ENCODE measurements at regions not wholly inside any gene's neighbourhood (a gene's known extent, or its start where the extent isn't known, plus 50 kb on each side); places are given as distances from the start of the nearest gene placed in this dataset.
"Not testable (repeated sequence)": the region's sequence is repeated elsewhere in the genome, so short reads cannot be mapped to it uniquely, and the experiment has no call there.

DNA sequence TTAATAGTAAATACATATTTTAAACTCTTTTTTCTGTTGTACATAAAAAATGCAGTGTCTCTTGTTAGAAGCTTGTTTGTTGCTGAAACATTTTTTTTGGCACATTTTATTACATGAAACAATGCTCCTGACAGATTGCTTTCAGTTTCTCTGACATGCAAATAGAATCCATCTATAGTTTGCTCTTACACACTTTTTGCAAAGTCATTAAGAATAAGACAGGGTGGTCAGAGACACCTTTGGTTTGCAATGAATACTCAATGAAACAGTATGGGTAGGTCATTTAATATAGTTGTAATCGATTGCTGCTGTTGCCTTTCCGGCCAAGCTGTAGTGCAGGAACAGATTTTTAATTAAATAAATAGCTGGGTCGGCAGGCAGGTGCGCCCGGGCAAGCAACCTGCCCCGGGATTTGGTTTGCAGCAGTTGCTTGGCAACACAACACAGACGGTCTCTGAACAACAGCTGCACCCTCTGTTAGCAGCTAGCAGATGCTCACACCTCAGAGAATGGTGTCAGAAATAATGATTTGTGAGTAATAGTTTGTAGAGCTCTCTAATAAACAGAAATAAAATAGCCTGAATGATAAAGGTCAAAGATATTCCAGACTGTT, 115.7 kb upstream of the CACNA2D1 start:
- peak; percentile 83 to 99 (median 94) for DNase-seq

DNA sequence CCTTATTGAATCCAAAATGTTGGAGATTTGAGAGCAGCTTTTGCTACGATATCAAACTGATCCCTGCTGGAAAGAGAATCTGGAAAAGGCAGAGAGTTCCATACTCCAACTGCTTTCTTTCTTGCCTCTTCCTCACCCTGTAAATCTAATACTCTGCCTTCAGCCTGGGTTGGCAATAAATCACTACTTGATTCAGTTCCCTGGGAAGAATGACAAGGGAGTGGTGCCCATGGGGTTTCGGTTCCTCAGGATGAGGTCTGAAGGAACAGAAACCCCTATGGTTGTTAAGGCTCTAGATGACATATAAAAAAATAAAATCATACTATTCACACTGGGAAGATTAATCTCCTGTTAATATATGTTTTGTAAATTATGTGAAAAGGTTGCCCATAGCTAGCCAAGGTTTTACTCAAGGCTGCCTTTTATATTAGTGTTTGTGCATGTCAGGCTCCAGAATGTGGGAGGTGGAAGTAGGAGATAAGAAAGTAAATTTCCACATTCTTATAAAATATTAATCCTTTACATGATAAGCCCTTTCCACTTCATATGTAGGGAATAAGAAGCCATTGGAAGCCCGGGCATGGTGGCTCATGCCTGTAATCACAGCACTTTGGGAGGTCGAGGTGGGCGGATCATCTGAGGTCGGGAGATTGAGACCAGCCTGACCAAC, 106.2 kb upstream of the CACNA2D1 start:
- peak in 1 of 3 experiments; percentile 52 for DNase-seq

DNA sequence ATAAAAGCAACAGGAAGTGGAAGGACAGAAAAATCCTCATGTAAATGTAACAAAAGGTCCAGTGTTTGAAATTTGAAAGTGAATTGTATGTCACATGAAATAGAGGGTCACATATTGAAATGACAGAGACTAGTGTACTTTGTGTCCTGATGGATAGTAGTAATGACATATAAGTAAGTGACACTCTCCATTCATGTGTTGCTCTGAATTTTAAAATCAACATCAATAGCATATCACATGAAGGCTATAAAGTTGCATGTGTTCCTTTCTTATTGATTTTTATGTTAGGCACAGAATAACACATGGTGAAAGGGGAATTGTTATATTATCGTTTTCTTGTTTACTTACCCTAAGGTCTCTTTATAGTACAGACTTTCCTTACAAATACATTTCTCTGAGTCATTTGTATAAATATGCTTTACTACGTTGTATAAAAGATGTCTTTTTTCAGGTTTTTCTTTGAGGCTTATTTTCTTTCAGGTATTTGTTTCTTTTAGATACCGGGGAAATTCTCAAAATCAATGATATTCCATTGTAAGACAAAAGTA, 104.6 kb upstream of the CACNA2D1 start:
- DNase-seq: no peak

DNA sequence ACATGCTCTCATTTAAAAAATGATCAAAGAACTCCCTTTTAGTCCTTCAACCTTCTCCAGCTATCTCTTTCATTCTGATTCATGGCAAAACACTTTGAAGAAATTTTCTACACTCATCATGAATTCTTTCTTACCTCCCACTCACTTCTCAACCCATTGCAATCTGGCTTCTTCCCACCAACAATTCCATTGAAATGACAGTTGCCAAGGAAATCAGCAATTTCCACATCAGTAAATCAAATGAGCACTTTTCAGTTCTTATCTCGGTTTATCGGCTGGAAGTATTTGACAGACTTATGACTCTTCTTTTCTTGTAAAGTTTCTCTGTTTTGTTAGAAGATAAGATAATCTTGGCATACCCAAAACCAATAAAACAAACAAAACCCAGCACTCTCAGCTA, 99.1 kb upstream of the CACNA2D1 start:
- DNase-seq: no peak

DNA sequence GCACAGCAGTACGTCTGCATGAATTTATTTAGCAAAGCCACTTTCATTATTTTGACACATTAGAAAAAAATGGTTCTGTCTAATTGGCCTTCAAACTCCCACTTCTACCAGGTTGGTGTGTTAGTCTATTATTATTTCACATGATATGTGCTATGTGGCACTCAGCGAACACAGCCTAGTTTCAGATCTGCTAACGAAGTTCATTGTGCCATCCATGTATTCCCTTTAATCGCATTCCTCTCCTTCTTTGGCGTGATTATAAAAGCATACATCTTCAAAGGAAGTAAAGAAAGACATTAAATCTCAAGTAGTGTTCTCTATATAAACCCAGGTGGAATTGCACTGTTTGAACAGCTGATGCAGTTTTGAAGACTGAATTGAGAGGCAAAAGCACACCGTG, 96.4 kb upstream of the CACNA2D1 start:
- DNase-seq: peak; percentile 59 to 94 (median 67)

DNA sequence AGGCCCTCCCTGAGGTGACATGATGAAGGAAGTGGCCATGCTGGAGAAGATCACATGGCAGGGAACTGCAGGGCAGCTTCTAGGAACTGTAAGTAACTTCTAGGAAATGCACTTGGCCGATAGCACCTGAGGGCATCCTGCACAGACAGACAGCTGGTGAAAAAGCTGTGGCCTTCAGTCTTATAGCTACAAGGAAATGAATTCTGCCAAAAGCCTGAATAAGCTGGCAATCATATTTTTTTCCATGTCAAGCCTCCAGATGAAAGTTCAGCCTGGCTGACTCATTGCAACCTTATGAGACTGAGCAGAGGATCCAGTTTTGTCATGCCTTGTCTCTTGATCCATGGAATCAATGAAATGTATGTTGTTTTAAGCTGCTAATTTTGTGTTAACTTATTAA, 91.1 kb upstream of the CACNA2D1 start:
- DNase-seq: no peak

DNA sequence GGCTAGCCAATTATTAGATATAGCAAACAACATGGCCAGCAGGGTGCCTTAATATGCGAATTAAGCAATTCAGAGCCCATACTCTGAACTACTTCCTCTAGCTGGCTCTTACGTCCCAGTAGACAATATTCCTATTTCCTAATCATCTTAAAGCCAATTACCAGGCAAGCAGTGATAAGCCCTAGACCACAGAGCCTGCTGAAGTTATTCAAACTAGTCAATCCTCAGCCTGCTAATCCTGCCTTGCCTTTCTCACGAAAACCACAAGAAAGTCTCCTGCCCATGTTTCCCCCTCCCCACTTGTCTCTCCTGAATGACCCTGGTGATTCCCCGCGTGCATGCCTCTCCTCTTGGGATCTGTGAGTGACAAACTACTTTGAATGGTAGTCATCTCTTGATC, 86.8 kb upstream of the CACNA2D1 start:
- no peak for DNase-seq

DNA sequence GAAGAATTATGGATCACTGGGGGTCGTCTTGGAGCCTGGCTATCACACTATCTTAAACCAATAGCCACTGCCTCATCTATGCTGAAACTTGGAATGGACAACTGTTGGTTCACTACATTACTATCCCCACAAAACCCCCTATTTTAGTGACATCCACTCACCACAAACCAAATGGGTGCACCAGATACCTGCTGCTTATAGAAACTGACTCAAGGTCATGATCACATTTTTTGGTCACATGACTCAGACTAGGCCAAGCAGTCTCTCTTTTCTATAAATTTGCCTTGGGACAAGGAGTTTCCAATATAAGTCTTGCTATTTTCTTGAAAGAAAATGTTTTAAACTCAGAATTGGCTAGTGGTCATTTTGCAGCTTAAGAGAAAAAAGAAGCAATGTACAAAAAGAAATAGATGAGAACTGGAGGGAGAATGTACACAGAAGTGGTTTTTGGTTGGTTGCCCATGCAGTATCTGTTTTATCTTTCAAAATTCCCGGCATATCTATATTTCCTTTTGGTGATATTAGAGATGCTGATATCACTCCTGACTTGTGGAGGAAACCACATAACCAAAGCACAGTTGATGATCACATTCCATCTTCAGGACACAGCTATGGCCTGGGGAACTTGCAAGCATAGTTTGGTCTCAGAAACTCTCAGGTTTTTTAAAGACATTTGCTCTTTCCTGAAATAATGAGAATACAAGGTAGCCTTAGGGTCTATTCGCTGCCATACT, 85.2 kb upstream of the CACNA2D1 start:
- DNase-seq: no peak

DNA sequence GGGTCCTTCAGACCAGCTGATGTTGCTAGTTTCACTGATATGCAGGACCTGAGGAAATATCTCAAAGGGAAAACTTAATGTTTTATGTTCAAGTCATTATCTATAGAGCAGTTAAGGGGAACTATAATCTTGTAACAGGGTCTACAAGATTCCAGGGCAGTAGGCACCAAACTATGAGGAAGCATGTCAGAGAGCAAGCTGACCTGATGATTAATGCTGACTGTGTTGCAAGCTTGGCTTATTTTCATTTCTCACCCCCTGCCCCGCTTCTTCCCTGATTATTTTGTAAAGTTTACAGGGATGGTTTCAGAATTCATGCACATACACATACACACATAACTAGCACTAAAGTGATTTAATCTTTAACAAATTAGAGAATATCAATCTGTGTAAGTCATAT, 84.3 kb upstream of the CACNA2D1 start:
- DNase-seq: no peak

DNA sequence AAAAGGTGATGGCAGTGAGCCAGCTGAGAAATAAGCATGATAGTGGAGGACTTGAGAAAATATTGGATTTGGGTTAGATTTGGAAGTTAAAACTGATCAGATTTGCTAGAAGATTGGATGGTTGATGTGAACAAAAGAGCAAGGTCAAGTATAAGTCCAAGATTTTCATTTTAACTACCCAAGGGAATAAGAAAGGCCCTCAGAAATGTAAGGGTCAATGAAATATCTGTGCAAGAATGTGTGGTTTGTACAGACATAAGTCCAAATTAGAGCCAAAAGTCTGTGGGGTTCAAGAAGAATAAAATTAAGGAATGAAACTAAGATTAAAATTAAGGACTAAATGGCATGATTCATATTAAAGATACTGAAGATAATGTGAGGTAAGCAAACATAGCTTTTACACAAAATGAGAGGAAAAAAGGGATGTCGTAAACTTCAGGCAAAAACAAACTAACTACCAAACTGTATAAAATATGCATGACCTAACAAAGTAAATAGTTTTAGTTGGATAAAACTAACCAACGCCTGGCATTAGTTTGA, 78.4 kb upstream of the CACNA2D1 start:
- no peak for DNase-seq

DNA sequence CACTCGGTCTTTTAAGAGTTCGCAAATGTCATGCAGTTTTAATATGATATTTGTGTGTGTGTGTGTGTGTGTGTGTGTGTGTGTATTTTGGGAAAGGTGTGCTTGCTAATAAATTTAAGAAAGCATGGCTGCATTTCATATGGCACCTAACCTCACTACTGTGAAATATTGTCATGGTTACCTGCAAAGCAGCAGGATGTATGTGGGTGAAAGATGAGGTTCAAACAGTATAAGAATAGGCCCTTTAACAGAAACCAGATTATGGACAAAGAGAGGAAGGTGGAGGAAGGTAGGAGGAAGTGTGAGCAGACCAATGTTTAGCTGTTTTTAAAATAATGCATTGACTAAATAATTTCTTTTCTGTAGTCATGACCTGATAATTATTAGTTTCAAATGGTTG, 73.5 kb upstream of the CACNA2D1 start:
- DNase-seq: peak in 1 of 3 experiments; percentile 42

DNA sequence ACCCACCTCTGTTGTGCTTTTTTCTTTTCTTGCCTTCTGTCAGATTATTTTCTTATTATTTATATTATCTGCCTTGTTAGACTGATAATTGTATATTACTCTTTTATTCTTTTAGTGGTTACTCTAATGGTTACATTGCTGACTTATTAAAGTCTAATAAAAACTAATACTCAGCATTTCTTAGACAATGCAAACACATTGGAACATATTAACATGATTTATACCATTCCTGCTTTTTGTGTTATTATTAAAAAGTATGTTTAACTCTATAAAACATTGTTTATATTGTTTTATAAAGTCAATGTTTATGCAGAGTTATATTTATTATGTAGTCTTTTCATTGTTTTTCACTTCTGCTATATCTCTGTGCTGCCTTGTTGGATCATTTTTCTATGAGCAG, 68.0 kb upstream of the CACNA2D1 start:
- DNase-seq: no peak

DNA sequence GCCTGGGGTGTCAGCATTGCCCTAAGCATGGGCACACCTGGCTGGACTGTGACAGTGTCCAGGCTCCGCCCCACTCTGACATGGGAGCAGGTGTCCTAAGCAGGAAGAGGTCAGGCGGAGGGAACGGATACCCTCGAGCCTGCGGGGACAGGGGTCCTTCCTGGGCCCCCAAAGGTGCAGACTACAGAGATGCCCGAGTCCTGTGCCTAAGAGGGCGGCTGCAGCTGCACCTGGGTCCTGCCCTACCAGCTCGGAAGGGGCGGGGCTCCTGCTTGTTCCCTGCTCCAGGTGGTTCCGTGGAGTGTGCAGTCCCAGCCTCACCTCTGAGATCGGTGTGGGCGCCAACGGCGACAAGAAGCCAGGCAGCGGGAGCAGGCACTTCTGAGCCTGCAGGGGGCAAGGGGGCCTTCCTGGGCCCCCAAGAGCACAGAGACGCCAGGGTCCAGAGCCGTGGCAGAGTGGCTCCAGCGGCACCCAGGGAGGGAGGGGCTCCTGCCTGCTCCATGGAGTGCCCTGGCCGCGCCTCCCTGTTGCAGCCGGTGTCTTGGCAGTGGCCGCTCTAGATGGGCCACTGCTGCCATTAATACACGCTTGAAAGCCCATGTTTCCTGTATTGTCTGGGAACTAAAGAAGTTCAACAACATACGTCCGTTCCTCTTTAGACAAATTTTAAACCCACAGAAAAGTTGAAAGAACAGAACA, 64.5 kb upstream of the CACNA2D1 start:
- peak; percentile 74 to 92 (median 90) for DNase-seq

DNA sequence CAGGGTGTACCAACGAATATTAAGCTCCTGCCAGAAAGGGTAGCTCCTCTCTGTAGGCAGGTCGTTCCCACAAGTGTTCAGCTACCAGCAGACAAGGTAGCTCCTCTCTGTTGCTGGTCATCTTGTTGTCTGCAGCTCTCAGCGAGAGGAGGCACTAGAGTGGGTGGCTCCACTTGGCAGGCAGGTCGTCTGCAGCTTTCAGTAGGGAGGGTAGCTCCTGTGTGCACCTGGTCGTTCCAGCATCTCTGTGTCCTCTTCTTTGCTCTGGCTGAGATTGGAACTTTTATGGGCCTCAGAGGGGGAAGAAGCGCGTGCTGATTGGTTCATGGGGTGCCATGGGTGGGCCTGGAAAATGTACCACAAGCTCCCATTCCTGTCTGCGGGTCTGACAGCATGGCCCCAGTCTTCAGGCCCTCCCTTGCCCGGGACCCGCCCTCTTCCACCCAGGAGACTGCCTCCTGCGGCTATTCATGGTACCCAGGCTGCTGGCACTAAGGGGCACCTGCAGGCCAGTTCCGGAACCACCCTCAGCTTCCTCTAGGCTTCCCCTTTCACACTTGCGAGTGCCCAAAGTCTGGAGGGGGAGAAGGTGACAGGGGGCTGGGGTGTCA, 63.9 kb upstream of the CACNA2D1 start:
- peak; percentile 43 to 92 (median 90) for DNase-seq

DNA sequence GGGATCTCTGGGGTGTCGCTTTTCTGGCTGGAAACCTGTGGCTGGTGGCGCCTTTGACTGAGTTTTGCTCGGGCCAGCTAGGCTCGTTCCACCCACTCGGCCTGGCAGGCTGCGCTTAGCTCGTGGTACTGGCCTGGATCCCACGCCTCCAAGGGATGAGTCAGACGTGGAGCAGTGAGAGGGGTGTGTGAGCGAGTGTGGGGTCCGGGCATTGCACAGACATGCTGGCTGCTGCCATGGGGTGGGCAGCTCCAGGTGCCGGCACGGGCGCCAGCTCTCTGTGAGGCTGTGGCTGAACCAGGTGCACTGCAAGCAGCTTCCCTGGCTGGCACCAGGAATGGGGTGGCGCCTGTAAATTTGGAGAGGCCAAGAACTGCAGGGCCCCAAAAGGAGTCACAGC, 63.1 kb upstream of the CACNA2D1 start:
- DNase-seq: peak in 2 of 3 experiments; percentile 51 to 67

DNA sequence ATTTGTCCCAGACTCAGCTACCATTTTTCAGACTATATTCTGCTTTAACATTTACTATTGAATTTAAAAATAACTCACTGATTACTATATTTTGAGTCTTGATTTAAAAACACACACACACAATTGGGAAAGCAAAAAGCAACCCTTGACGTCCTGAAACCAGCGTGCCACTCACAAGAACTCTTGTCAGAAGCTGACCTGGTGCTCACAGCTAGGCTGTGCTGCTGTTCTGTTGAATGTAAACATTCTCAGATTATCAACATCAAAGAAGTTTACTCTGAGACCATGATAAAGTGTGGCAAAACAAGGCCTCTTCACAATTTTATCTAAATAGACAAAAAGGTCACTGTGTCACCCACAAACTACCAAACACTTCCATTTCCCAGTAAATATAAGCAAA, 62.6 kb upstream of the CACNA2D1 start:
- DNase-seq: peak in 1 of 3 experiments; percentile 52

DNA sequence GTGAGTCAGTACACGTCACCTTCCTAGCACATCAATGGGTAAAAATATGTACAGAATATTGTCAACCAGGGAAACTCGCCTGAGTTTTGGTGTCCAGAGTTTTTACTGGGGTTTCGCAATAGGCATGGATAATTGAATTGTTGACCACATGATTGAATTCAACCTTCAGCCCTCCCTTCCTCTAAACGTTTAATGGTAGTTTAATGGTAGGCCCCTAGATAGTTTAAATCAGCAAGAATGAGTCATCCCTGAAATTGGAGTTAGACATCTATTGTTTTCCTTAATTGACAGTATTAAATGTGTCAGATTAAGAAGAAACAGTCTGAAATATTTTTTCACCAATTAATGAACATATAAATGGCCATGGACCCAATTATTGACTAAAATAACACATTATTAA, 57.8 kb upstream of the CACNA2D1 start:
- DNase-seq: no peak

DNA sequence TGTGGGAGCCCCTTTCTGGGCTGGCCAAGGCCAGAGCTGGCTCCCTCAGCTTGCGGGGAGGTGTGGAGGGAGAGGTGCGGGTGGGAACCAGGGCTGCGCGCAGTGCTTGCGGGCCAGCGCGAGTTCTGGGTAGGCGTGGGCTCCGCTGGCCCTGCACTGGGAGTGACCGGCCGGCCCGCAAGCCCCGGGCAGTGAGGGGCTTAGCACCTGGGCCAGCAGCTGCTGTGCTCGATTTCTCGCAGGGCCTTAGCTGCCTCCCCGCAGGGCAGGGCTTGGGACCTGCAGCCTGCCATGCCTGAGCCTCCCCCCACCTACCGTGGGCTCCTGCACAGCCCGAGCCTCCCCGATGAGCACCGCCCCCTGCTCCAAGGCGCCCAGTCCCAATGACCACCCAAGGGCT, 56.0 kb upstream of the CACNA2D1 start:
- not testable (repeated sequence) for DNase-seq

DNA sequence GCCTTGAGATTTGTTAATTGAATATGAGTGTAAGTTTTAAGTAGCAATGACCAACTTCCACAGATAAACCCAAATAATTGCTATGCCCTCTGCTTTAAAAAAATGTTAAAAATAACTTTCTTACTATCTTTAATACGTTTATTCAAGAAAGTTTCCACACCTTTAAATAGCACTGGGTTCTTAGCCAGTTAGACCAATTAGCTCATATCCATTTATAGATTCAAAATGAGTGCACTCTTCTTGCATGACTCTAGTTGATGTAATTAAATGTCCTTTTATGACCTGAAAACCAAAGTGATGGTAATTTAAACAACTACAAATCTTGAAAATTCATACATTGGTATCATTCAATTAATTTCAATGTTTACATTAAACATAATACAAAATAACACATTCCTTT, 50.8 kb upstream of the CACNA2D1 start:
- no peak for DNase-seq
